ENCODE measurements at regions not wholly inside any gene's neighbourhood (a gene's known extent, or its start where the extent isn't known, plus 50 kb on each side); places are given as distances from the start of the nearest gene placed in this dataset.
A peak's percentile ranks its signal among the peaks of the same experiment; 100 is the strongest.
"Not testable (repeated sequence)": the region's sequence is repeated elsewhere in the genome, so short reads cannot be mapped to it uniquely, and the experiment has no call there.

DNA sequence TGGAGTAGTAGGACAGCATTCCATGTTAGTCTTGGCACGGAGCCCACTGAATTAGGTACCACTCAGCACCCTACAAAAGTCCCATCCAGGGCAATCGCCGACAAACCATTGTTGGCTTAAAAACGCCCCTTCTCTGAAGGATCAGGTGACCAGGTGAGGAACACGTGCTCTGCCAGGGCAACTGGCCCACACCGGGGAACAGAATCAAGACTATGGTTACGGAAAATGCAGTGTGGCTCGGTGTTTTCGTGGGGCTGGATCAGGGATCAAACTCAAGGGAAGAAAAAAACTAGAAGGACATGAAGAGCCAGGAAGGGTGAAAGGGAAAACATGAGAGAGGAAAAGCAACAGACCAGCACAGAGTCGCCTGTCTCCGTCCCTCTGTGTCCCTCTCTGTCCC is 177.8 kb upstream of the ARID1B start:
- no peak for DNase-seq

DNA sequence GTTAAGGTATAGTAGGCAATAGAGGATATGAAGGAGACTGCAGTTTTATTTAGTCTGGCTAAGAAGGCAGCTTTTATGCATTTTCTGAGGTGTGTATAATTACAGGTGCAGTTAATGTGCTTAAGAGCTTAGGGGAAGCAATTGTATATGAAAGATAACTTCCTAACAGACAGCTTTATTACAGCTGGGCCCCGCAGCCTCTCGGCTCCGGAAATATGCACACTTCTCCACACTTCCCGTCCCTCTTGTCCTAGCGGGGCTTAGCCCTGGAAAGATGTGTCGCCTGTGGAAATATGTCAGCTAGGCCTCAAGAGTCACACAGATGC is 178.4 kb upstream of the ARID1B start:
- no peak for DNase-seq

GRCh38 chr6:156598071-156598854 is 178.9 kb upstream of the ARID1B start:
- DNase-seq: peak; percentile 68

GRCh38 chr6:156597095-156597494 is 180.1 kb upstream of the ARID1B start:
- no peak for DNase-seq

GRCh38 chr6:156595476-156595875 is 181.7 kb upstream of the ARID1B start:
- DNase-seq: no peak

DNA sequence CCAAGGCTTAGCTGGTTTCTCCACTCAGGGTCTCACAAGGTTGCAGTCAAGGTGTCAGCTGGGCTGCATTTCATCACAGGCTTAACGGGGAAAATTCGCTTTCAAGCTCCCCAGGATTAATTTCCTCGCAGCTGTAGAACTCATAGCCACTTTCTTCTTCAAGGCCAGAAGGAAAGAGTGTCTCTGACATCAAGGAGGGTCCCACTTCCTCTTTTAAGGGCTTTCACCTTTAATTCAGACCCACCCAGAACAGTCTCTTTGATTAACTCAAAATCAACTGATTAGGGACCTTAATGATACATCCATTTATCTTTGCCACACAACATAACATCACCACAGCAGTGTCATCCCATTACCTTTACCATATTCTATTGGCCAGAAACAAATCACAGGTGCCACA is 183.3 kb upstream of the ARID1B start:
- no peak for DNase-seq

- no peak for DNase-seq
These were observed 184.1 kb upstream of the ARID1B start for GRCh38 chr6:156593127-156593526.

GRCh38 chr6:156590482-156590881 is 186.7 kb upstream of the ARID1B start:
- DNase-seq: no peak

DNA sequence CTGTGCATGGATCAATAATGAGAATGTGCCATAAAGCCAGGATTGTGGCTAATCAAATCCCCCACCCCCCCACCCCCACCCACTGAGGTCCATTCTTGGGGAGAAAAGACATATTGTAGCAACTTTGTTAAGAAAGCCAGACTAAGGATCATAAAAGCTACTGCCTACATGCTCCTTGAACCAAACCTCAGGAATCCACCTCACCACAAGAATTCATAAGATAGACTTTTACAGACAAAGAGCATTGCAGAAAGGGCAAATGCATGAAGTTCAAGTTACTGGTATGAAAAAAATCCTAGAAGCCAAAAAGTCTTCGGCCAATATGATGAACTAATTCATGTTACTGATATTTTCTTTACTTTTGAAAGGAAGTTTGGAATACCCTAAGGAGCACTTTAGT is 187.9 kb upstream of the ARID1B start:
- no peak for DNase-seq

DNA sequence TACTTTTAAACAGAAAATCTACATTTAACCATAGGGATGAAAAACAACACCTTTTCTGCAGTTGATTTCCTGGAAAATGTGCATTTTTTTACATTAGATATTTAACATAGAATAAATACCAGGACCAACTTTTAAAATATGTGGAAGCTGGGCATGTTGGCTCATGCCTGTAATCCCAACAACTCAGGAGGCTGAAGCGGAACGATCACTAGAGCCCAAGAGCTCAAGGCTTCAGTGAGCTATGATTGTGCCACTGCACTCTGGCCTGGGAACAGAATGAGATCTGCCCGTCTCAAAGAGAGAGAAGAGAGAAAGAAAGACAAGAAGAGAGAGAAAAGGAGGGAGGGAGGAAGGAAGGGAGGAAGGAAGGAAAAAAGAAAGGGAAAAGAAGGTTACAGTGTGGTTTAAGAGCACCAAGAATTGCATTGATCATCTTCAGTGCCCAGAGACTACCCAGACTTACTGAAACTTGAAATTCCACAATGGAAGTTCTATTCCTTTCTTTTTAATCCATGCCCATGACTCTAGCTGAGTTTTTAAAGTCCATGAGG is 189.4 kb upstream of the ARID1B start:
- DNase-seq: no peak

- no peak for DNase-seq
These were observed 190.1 kb upstream of the ARID1B start for GRCh38 chr6:156587071-156587470.

DNA sequence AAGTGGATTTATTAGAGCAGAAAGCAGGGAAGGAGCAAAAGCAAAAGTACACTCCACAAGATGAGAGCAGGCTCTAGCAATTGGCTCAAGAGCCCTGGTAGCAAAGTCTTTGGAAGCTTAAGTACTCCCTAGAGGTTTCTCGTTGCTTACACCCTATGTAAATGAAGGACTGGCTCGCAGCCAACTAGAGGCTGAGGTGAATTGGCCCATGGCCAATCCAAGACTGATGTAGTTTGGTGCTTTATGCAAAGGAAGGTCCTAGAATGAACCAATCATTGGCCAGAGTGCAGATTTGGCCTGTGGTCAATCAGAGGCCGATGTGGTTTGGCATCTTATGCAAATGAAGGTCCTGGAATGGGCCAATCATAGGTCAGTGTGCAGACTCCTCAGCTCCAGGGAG is 191.3 kb upstream of the ARID1B start:
- DNase-seq: no peak

DNA sequence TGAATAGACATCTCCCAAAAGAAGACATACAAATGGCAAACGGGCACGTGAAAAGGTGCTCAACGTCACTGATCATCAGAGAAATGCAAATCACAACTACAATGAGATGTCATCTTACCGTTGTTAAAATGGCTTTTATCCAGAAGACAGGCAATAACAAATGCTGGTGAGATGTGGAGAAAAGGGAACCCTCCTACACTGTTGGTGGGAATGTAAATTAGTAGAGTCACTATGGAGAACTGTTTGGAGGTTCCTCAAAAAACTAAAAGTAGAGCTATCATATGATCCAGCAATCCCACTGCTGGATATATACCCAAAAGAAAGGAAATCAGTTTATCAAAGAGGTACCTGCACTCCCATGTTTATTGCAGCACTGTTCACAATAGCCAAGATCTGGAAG is 193.1 kb upstream of the ARID1B start:
- not testable (repeated sequence) for DNase-seq

DNA sequence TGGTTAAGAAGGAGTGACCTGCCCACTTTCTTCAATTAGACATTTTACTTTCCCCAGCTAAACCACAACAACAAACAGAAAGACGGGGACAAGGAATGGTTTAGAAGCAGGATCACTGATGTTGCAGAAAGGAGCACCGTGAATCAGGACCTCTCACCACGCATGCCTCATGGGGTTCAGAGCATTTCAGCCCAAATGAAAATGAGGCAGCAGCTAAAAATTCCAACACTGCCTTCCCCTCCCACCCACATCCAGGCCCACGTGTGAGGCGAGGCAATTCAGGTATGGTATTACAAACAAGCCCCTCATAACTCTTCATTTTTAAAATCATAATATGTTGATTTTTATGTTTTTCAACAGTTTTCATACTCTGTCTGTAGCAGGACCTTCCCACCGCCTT is 194.1 kb upstream of the ARID1B start:
- no peak for DNase-seq

DNA sequence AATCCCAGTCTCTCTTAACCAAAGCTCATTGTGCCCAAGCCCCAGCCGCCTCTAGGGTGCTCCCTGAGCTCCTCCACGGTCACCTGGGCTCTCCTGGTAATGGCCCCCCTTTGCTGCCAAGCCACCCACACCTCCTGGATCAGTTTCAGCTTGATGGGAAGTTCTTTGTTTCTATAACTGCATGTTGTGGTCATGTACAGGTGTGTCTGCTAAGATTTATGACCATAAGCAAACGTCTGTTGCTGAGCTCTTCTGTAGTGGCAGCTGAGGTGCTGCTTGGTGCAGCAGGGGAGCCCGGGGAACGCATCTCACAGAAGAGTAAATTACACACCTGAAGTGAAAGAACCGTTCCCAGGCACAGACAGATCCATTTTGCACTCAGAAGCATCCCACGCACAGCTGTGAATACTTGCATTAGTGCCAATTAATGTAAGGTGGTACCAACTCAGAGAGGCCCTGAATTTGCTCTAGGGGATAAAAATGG is 194.6 kb upstream of the ARID1B start:
- no peak for DNase-seq

DNA sequence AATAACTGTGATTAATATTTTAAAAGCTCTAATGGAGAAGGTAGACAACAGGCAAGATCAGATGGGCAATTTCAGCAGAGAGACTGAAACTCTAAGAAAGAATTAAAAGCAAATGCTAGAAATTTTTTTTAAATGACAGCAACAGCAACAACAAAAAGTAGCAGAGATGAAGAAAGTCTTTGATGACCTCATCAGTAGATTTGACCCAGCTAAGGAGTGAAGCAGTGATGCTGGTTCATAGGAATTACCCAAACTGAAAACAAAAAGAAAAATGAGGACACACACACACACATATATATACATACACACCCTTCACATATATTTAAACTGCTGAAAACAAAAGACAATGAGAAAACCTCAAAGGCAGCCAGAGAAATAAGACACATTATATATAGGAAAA is 197.6 kb upstream of the ARID1B start:
- DNase-seq: no peak

- DNase-seq: no peak
These were observed 199.4 kb upstream of the ARID1B start for GRCh38 chr6:156577749-156578148.

DNA sequence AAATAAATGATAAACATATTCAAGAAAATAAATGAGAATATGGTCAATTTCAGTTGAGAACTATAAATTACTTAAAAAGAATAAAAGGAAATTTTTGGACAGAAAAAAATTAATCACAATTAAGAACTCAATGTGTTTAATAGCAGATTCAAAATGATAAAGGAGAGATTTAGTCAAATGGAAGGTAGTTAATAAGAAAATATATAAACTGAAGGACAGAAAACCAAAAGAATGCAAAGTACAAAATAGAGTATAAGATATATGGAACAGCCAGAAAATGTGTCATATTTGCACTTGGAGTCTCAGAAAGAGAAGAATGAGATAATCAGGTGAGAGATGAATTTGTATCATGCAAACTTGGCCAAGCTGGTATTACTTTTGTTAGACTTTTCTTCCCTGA is 201.8 kb upstream of the ARID1B start:
- no peak for DNase-seq

DNA sequence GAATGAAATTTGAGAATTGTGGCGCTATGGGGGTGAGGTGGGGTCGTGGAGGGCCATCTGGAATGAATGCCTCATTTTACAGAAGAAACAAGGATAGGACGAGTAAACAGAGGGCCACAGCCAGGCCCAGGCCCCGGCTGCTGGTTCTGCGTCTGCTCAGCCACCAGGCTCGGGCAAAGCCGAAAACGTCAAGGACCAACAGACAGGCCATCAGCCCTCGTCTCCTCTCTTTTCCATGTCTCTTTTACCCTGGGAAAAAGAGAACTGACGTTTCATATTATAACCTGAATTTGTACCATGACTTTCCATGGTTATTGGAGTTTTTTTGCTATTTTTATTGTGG is 212.4 kb upstream of the ARID1B start:
- DNase-seq: no peak

DNA sequence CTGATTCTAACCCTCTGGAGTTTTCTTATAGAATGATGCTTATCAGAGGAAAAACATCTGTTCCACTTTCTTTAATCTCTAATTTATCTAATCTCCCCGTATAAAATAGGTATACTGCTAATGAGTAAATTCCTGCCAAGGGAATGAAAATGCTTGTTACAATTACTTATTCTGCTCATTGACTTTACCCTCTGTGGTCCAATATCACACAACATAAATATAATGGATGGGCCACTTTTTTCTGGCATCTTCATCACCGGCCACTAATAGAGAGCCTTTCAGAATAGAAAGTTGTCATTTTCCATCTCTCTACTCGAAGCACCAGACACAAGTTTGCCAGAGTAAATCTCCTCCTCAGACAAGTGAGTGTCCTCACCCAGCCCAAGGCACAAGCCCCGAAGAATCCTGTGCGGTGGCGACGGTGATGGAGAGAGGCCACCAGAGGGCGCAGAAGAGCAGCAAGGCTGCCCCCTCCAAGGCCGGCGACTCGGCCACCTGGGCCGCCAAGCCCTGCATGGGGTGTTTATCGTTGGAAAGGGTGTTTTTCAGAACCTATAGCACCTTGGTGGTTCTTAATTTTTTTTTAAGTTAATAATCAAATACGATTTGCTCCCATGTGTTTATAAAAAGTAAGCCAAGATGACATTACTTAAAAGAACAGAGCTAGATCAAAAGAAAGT is 212.9 kb upstream of the ARID1B start:
- DNase-seq: peak; percentile 89

DNA sequence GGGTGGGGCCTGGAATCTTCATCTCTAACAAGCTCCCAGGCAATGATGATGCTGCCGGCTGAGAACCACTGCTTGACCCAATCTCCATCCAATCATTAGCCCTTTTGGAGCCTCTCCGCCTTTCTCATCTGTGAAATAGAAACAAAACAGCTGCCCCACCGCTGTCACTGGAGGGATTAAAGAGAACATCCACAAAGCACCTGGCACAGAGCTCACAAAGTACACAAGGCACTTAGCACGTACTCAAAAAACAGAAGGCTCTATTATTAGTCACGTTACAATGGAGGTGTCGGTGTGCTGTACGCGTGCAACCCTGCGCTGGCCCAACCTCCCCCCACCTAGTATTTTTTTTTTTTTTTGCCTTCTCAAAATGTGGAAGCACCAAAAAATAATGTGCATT is 213.5 kb upstream of the ARID1B start:
- DNase-seq: no peak

GRCh38 chr6:156562636-156563035 is 214.5 kb upstream of the ARID1B start:
- DNase-seq: no peak

DNA sequence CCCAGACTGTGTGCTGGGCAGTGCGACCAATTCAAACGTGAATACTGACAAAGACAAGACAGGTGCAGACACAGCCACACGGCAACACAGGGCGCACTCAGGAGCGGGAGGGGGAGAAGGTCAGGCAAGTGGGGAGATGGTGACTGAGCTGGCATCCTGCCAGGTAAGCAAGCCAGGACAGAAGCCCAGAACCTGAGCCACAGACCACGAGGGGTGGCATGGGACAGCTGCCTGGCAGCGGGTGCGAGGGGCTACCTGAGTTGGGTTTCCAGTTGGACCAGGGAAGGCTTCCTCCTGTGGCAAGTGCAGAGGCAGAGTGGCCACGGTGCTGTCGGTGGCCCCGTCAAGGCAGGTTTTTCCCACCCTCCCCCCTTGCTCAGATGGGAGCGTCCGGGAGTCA is 215.2 kb upstream of the ARID1B start:
- DNase-seq: no peak

GRCh38 chr6:156560476-156560875 is 216.7 kb upstream of the ARID1B start:
- DNase-seq: no peak
